ENCODE measurements at regions not wholly inside any gene's neighbourhood (a gene's known extent, or its start where the extent isn't known, plus 50 kb on each side); places are given as distances from the start of the nearest gene placed in this dataset.

DNA sequence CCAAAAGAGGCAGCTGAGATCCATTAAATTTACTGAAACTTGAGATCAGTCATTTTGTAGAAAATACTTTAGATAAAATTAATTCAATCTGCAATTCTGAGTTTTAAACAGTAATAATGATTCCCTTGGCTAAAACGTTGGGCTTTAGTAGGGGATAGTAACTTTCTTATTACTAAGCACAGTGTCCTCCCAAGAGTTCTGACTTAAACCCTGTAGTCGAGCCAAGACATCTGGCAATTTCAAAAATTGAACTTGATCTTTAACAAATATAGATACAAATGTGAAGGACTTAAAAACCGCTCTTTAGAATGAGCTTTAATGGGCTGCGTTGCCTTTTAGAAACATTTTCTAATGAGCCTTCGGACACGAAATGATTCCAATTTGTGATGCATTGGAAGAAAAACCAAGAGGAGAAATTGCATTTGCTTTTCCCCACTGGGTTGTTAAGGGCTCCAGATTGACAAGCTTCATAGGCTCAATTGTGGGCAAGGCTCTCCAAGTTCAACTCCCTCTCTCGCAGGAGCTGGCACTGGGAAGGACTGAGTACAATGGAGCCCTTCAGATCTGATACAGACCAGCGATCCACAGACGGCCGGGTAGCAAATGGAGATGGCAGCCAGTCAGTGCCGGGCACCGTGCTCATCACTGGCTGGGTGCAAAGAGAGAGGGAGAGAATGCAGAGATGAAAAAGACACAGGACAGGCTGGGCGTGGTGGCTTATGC, 921.3 kb upstream of the AUTS2 start:
- TF ChIP-seq, protein P1, sequence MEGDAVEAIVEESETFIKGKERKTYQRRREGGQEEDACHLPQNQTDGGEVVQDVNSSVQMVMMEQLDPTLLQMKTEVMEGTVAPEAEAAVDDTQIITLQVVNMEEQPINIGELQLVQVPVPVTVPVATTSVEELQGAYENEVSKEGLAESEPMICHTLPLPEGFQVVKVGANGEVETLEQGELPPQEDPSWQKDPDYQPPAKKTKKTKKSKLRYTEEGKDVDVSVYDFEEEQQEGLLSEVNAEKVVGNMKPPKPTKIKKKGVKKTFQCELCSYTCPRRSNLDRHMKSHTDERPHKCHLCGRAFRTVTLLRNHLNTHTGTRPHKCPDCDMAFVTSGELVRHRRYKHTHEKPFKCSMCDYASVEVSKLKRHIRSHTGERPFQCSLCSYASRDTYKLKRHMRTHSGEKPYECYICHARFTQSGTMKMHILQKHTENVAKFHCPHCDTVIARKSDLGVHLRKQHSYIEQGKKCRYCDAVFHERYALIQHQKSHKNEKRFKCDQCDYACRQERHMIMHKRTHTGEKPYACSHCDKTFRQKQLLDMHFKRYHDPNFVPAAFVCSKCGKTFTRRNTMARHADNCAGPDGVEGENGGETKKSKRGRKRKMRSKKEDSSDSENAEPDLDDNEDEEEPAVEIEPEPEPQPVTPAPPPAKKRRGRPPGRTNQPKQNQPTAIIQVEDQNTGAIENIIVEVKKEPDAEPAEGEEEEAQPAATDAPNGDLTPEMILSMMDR (conservative IDR thresholded peaks at IDR 0.05), result no peak
- TF ChIP-seq ZFX (IDR thresholded peaks at IDR 0.05), result no peak

All from C4-2B (cell line).